MM.1S (cell line): ENCODE measurements at regions not wholly inside any gene's neighbourhood (a gene's known extent, or its start where the extent isn't known, plus 50 kb on each side); places are given as distances from the start of the nearest gene placed in this dataset.

Experiments used
- EZH2phosphoT487 ChIP-seq: fragments of 300-600 bp; sonication (generic); IDR thresholded peaks from 2 replicates; pipeline ENCODE4 v1.6.1; 2018; ENCODE audit warnings: antibody characterized with exemption, low read length
- TF ChIP-seq, protein P1 (sequence below): fragments of 300-600 bp; sonication (generic); IDR thresholded peaks from 2 replicates; pipeline ENCODE4 v1.5.1; 2016; ENCODE audit warnings: antibody characterized with exemption, low read length, mixed read lengths

DNA sequence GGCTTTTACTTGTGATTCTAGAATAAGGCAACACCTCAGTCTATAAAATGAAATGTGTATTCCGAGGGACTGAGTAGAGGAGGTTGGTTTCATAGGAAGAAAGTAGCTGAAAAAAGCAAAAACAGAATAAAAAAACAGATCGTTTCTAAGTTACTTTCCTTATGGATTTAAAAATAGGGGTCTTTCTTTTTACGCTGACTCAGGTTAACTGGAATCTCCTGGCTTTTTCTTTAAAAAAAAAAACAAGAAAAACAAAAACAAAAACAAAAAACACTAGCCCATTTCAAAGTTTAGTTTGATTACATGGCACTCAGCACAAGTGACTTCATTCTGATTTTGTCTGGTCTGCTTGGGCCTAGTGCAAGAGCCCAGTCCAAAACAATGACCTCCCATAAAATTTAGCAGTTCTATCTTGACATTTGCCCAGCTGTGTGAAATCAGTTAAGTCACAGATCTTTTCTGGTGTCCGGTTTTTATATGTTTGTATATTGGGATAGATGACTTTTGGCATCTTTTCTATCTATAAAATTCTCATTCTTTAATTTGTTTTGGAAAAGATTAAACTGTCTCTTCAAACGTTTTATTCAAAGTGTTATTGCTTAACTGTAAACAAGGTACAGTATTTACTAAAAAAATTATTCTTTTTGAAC lies 222.7 kb upstream of the HTR2C start:
- TF ChIP-seq, protein P1, sequence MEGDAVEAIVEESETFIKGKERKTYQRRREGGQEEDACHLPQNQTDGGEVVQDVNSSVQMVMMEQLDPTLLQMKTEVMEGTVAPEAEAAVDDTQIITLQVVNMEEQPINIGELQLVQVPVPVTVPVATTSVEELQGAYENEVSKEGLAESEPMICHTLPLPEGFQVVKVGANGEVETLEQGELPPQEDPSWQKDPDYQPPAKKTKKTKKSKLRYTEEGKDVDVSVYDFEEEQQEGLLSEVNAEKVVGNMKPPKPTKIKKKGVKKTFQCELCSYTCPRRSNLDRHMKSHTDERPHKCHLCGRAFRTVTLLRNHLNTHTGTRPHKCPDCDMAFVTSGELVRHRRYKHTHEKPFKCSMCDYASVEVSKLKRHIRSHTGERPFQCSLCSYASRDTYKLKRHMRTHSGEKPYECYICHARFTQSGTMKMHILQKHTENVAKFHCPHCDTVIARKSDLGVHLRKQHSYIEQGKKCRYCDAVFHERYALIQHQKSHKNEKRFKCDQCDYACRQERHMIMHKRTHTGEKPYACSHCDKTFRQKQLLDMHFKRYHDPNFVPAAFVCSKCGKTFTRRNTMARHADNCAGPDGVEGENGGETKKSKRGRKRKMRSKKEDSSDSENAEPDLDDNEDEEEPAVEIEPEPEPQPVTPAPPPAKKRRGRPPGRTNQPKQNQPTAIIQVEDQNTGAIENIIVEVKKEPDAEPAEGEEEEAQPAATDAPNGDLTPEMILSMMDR: no peak
- no peak for TF ChIP-seq EZH2phosphoT487
